HEK293 (cell line): ENCODE measurements at regions not wholly inside any gene's neighbourhood (a gene's known extent, or its start where the extent isn't known, plus 50 kb on each side); places are given as distances from the start of the nearest gene placed in this dataset.

Source experiments
- CTCF ChIA-PET: fragments of 350-600 bp; formaldehyde crosslinking; extraction: SDS; loops from one replicate; lab custom pipeline; 2021; ENCODE audit warnings: antibody characterized with exemption; lab: Yijun Ruan, JAX
- POLR2A ChIA-PET: fragments of 300-600 bp; formaldehyde crosslinking; extraction: SDS; loops from one replicate; lab custom pipeline; 2020; ENCODE audit warnings: antibody characterized with exemption, inconsistent platforms; lab: Yijun Ruan, JAX
- H3K27ac ChIP-seq: fragments of 200-500 bp; sonication (Bioruptor generic); 2 replicates; pipeline ENCODE4 v1.5.1; 2014; ENCODE audit warnings: low read depth, low read length, control low read depth, inconsistent platforms; ENCODE audit errors: extremely low read depth
- H3K36me3 ChIP-seq, 2 experiments: fragments of 200-500 bp in 1 of 2; sonication (Bioruptor generic) in 1 of 2; 1 replicate in 1 of 2; 2 replicates in 1 of 2; pipeline ENCODE4 v1.5.1; 2014 to 2017; ENCODE audit warnings: inconsistent platforms in 2 of 2, low read length in 2 of 2; ENCODE audit not compliant: control insufficient read depth in 2 of 2, insufficient read depth in 1 of 2
- H3K4me1 ChIP-seq: fragments of 200-500 bp; sonication (Bioruptor generic); 2 replicates; pipeline ENCODE4 v1.5.1; 2014; ENCODE audit warnings: mild to moderate bottlenecking, low read length, inconsistent platforms; ENCODE audit not compliant: control insufficient read depth, insufficient read depth
- H3K4me3 ChIP-seq: 2 replicates; pipeline ENCODE4 v1.5.1; 2011; ENCODE audit warnings: low read depth, mild to moderate bottlenecking, control low read depth, low read length, moderate library complexity
- H3K9me3 ChIP-seq: fragments of 200-500 bp; sonication (Bioruptor generic); 2 replicates; pipeline ENCODE4 v1.5.1; 2014; ENCODE audit warnings: low read depth, low read length, inconsistent platforms; ENCODE audit not compliant: control insufficient read depth, insufficient read depth
- BCL11B ChIP-seq: fragments of 450-650 bp; formaldehyde crosslinking; IDR thresholded peaks from 2 replicates; pipeline ENCODE4 v1.5.1; 2016; ENCODE audit warnings: low read depth, missing biosample characterization, missing genetic modification characterization
- KLF9 ChIP-seq: fragments of 450-650 bp; formaldehyde crosslinking; IDR thresholded peaks from 2 replicates; pipeline ENCODE4 v1.5.1; 2016; ENCODE audit warnings: missing biosample characterization, missing genetic modification characterization, low read depth
- MZF1 ChIP-seq: fragments of 450-650 bp; formaldehyde crosslinking; IDR thresholded peaks from 2 replicates; pipeline ENCODE4 v1.5.1; 2017; ENCODE audit warnings: missing biosample characterization, missing genetic modification characterization, borderline replicate concordance
- PRDM1 ChIP-seq: fragments of 450-650 bp; formaldehyde crosslinking; IDR thresholded peaks from 2 replicates; pipeline ENCODE4; 2016; ENCODE audit warnings: missing biosample characterization, missing genetic modification characterization
- SP7 ChIP-seq: fragments of 450-650 bp; formaldehyde crosslinking; IDR thresholded peaks from 2 replicates; pipeline ENCODE4 v1.5.1; 2016; ENCODE audit warnings: missing biosample characterization, missing genetic modification characterization
- YY2 ChIP-seq: fragments of 450-650 bp; formaldehyde crosslinking; IDR thresholded peaks from 2 replicates; pipeline ENCODE4 v1.5.1; 2016; ENCODE audit warnings: missing biosample characterization, missing genetic modification characterization
- ZBTB8A ChIP-seq: fragments of 450-650 bp; formaldehyde crosslinking; IDR thresholded peaks from 2 replicates; pipeline ENCODE4 v1.5.1; 2016; ENCODE audit warnings: missing biosample characterization, missing genetic modification characterization
- ZNF133 ChIP-seq: fragments of 450-650 bp; formaldehyde crosslinking; IDR thresholded peaks from 2 replicates; pipeline ENCODE4 v1.5.1; 2016; ENCODE audit warnings: missing biosample characterization, missing genetic modification characterization
- ZNF221 ChIP-seq: fragments of 450-650 bp; formaldehyde crosslinking; IDR thresholded peaks from 2 replicates; pipeline ENCODE4 v1.5.1; 2017; ENCODE audit warnings: missing biosample characterization, missing genetic modification characterization, borderline replicate concordance
- ZNF239 ChIP-seq: fragments of 450-650 bp; formaldehyde crosslinking; IDR thresholded peaks from 2 replicates; pipeline ENCODE4 v1.5.1; 2016; ENCODE audit warnings: missing biosample characterization, missing genetic modification characterization
- ZNF324 ChIP-seq: fragments of 450-650 bp; formaldehyde crosslinking; IDR thresholded peaks from 2 replicates; pipeline ENCODE4 v1.5.1; 2016; ENCODE audit warnings: missing biosample characterization, missing genetic modification characterization
- ZNF350 ChIP-seq: fragments of 450-650 bp; formaldehyde crosslinking; IDR thresholded peaks from 2 replicates; pipeline ENCODE4 v1.5.0; 2017; ENCODE audit warnings: missing biosample characterization, mild to moderate bottlenecking, missing genetic modification characterization
- ZNF48 ChIP-seq: fragments of 450-650 bp; formaldehyde crosslinking; IDR thresholded peaks from 2 replicates; pipeline ENCODE4 v1.5.1; 2016; ENCODE audit warnings: missing biosample characterization, missing genetic modification characterization
- ZNF530 ChIP-seq: fragments of 450-650 bp; formaldehyde crosslinking; IDR thresholded peaks from 2 replicates; pipeline ENCODE4 v1.5.1; 2016; ENCODE audit warnings: low read depth, missing biosample characterization, missing genetic modification characterization
- ZNF555 ChIP-seq: fragments of 450-650 bp; formaldehyde crosslinking; conservative IDR thresholded peaks from 2 replicates; pipeline ENCODE4 v1.5.1; 2017; ENCODE audit warnings: missing biosample characterization, mild to moderate bottlenecking, missing genetic modification characterization, inconsistent platforms
- ZNF610 ChIP-seq: fragments of 450-650 bp; formaldehyde crosslinking; IDR thresholded peaks from 2 replicates; pipeline ENCODE4 v1.5.1; 2016; ENCODE audit warnings: missing biosample characterization, missing genetic modification characterization, borderline replicate concordance
- ZNF621 ChIP-seq: fragments of 450-650 bp; formaldehyde crosslinking; IDR thresholded peaks from 2 replicates; pipeline ENCODE4 v1.5.1; 2017; ENCODE audit warnings: missing biosample characterization, missing genetic modification characterization
- ZNF624 ChIP-seq: fragments of 450-650 bp; formaldehyde crosslinking; IDR thresholded peaks from 2 replicates; pipeline ENCODE4 v1.5.1; 2017; ENCODE audit warnings: missing biosample characterization, missing genetic modification characterization
- ZNF626 ChIP-seq: fragments of 450-650 bp; sonication (Bioruptor Pico); formaldehyde crosslinking; IDR thresholded peaks from 2 replicates; pipeline ENCODE4 v1.5.1; 2018; ENCODE audit warnings: missing biosample characterization, missing genetic modification characterization, inconsistent platforms
- ZNF670 ChIP-seq: fragments of 450-650 bp; formaldehyde crosslinking; IDR thresholded peaks from 2 replicates; pipeline ENCODE4 v1.5.1; 2016; ENCODE audit warnings: missing biosample characterization, missing genetic modification characterization, low read depth
- TF ChIP-seq, protein P1 (sequence below): fragments of 450-650 bp; formaldehyde crosslinking; IDR thresholded peaks from 2 replicates; pipeline ENCODE4 v1.5.1; 2017; ENCODE audit warnings: missing biosample characterization, mild to moderate bottlenecking, missing genetic modification characterization, moderate library complexity
- TF ChIP-seq, protein P2 (sequence below): fragments of 450-650 bp; formaldehyde crosslinking; IDR thresholded peaks from 2 replicates; pipeline ENCODE4 v1.5.1; 2017; ENCODE audit warnings: missing biosample characterization, missing genetic modification characterization
- TF ChIP-seq, protein P3 (sequence below): fragments of 450-650 bp; formaldehyde crosslinking; IDR thresholded peaks from 2 replicates; pipeline ENCODE4 v1.5.1; 2016; ENCODE audit warnings: missing biosample characterization, missing genetic modification characterization

DNA sequence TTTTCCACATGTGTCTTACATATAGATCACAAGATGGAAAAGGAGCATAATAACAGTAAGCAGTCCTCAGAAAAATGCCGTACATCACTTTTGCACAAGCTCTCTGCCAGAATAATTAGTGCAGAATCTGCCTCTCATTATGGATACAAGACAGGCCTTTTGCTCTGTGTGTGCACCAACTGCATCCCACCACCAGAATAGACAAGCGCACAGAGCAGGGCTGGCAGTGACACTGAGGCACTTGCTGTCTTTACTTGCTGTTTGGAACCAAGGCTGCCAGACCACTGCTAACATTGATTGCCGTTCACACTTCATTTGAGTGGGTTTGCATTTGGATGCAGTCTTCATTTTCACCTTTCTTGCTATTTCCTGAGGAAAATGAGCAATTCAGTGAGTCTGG is 741.3 kb downstream of the TLE1 start (continued):
- TF ChIP-seq, protein P1, sequence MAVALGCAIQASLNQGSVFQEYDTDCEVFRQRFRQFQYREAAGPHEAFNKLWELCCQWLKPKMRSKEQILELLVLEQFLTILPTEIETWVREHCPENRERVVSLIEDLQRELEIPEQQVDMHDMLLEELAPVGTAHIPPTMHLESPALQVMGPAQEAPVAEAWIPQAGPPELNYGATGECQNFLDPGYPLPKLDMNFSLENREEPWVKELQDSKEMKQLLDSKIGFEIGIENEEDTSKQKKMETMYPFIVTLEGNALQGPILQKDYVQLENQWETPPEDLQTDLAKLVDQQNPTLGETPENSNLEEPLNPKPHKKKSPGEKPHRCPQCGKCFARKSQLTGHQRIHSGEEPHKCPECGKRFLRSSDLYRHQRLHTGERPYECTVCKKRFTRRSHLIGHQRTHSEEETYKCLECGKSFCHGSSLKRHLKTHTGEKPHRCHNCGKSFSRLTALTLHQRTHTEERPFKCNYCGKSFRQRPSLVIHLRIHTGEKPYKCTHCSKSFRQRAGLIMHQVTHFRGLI (tag by site-specific recombination), result no peak
- TF ChIP-seq YY2 (tag by site-specific recombination), result no peak
- TF ChIP-seq ZNF555, result no peak
- no peak for TF ChIP-seq ZNF621 (tag by site-specific recombination)

DNA sequence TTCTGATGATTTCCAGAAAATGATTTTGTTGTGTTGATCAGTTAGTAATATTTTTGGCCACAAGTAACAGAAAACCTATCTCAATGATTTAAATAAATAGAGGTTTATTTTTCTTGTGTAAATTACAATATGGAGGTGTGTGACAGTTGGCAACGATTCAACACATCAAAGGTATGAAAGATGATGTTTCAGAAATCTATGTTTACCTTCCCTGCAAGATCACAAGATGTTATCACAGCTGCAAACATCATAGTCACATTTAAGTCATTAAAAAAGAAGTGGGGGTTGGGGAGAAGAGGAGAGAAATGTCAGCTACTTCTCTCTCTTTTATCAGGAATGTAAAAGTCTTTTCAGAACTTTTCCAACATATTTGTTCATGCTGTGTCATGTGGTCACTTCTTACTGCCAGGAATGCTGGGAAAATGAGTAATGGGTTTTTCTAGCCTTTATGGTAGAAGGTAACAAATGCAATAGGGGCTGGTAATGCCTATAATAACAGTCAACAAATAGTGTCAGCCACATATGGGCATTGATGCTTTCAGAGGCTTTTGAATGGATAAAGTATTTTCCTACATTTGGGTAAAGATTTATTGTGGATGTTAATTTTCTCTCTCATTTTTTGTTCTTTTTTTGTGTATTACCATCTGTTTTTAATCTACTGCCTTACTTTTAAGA is 742.7 kb downstream of the TLE1 start:
- ChIA-PET POLR2A (no interaction called here), CTCF (no interaction called here)
- H3K9me3 ChIP-seq, result no peaks in the 10 kb centered on the region
- H3K4me1 ChIP-seq, result no peaks in the 10 kb centered on the region; the same call in 1 of the 2 replicates
- H3K27ac ChIP-seq, result no peak overlapping the region
- no peak overlapping the region for H3K4me3 ChIP-seq
- TF ChIP-seq MZF1 (tag by site-specific recombination), result no peak
- no peak for TF ChIP-seq BCL11B
- peak; percentile 35; the same call in 1 of the 2 replicates for TF ChIP-seq ZNF610 (tag by site-specific recombination)
- TF ChIP-seq, all 188 proteins: peak for 1
- H3K36me3 ChIP-seq, result no peaks in the 10 kb centered on the region

DNA sequence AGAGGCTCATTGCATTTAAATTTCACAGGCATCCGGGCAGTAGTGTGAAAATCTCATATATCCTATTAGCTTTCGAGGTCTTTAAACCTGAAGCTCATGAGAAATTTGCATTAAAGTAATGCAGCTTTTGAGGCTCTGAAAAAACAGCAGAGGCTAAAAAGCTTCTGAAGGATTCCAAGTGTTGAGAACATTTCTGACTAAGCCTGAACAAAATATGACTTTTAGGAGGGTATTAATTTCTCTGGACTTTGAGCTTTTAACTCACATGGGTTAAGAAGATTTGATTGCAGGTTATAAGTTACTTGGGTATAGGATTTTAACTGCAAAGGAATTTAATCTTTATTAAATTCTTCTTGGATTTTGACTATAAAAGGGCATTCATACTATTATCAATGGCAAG is 743.9 kb downstream of the TLE1 start:
- POLR2A ChIA-PET, result no interaction called here
- CTCF ChIA-PET, result no interaction called here
- no peak for TF ChIP-seq ZNF133
- TF ChIP-seq KLF9, result no peak
- TF ChIP-seq ZNF324 (tag by site-specific recombination), result no peak
- no peak for TF ChIP-seq ZNF670
- TF ChIP-seq BCL11B, result no peak
- no peak for TF ChIP-seq ZNF239
- TF ChIP-seq, protein P2, sequence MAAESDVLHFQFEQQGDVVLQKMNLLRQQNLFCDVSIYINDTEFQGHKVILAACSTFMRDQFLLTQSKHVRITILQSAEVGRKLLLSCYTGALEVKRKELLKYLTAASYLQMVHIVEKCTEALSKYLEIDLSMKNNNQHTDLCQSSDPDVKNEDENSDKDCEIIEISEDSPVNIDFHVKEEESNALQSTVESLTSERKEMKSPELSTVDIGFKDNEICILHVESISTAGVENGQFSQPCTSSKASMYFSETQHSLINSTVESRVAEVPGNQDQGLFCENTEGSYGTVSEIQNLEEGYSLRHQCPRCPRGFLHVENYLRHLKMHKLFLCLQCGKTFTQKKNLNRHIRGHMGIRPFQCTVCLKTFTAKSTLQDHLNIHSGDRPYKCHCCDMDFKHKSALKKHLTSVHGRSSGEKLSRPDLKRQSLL (tag by site-specific recombination), result no peak
- TF ChIP-seq, protein P3, sequence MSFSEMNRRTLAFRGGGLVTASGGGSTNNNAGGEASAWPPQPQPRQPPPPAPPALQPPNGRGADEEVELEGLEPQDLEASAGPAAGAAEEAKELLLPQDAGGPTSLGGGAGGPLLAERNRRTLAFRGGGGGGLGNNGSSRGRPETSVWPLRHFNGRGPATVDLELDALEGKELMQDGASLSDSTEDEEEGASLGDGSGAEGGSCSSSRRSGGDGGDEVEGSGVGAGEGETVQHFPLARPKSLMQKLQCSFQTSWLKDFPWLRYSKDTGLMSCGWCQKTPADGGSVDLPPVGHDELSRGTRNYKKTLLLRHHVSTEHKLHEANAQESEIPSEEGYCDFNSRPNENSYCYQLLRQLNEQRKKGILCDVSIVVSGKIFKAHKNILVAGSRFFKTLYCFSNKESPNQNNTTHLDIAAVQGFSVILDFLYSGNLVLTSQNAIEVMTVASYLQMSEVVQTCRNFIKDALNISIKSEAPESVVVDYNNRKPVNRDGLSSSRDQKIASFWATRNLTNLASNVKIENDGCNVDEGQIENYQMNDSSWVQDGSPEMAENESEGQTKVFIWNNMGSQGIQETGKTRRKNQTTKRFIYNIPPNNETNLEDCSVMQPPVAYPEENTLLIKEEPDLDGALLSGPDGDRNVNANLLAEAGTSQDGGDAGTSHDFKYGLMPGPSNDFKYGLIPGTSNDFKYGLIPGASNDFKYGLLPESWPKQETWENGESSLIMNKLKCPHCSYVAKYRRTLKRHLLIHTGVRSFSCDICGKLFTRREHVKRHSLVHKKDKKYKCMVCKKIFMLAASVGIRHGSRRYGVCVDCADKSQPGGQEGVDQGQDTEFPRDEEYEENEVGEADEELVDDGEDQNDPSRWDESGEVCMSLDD, result no peak
- no peak for TF ChIP-seq ZNF624 (tag by site-specific recombination)
- TF ChIP-seq SP7 (tag by site-specific recombination), result no peak
- TF ChIP-seq ZNF350 (tag by site-specific recombination), result no peak
- TF ChIP-seq ZNF48, result no peak
- no peak for TF ChIP-seq ZNF221 (tag by site-specific recombination)
- TF ChIP-seq PRDM1 (tag by site-specific recombination), result no peak
- no peak for TF ChIP-seq ZBTB8A (tag by site-specific recombination)
- no peak for TF ChIP-seq ZNF626
- TF ChIP-seq ZNF530 (tag by site-specific recombination), result no peak
- H3K4me3 ChIP-seq, result no peak overlapping the region
- no peaks in the 10 kb centered on the region; the same call in 1 of the 2 replicates for H3K4me1 ChIP-seq
- H3K27ac ChIP-seq, result no peak overlapping the region
- no peaks in the 10 kb centered on the region for H3K36me3 ChIP-seq
- no peaks in the 10 kb centered on the region for H3K9me3 ChIP-seq
